GM18507 (cell line): ENCODE measurements at regions not wholly inside any gene's neighbourhood (a gene's known extent, or its start where the extent isn't known, plus 50 kb on each side); places are given as distances from the start of the nearest gene placed in this dataset.

Experiments
- DNase-seq: peaks from one replicate; pipeline ENCODE4 v3.0.0; 2011; ENCODE audit warnings: low read depth; ENCODE audit not compliant: insufficient read length; ENCODE audit errors: extremely low spot score
- FAIRE-seq: peaks from 2 replicates; lab custom pipeline; 2011; peaks lifted over from hg19 to GRCh38; lab: Jason Lieb, UNC

DNA sequence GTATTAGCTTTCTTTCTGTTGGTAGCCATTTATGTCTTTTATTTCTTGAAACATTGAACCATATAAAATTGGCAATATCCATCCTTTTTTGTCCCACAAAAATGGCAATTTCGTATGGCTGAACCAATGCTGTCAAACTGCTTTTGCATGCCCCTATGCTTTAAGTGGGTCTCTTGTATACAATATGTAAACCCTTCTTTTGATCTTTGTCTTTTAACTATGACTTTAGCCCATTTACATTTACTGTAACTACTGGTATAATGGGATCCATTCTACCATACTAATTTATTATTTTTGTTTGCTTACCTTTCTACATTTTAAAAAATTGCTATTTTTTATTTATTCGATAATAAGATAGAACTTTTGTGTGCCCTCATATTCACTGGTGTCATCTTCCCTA lies 93.4 kb downstream of the TENT4A start:
- FAIRE-seq (no peak), DNase-seq (no peak)

GRCh38 chr5:6808462-6808861 lies 95.2 kb downstream of the TENT4A start:
- DNase-seq = no peak
- no peak for FAIRE-seq

GRCh38 chr5:6810641-6811405 lies 97.6 kb downstream of the TENT4A start:
- DNase-seq (no peak), FAIRE-seq (no peak)

DNA sequence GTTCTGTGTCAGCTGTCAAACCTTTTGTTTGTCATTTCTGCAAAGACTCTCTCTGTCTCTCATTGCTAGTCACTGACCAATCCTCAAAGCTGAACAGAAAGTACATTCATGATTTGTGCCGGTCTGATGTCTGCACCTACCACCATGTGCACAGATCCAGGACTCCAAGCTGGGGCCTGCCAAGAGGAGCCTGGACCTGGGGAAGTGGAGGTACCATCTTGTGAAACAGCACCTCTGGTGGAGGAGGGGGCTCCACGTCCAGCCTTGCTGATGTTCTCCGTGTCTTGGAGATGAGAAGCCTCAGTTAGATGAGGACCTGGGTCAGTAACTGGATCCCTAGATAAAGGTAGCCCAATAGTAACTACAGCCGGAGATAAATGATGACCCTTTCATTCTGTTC lies 98.9 kb downstream of the TENT4A start:
- DNase-seq (no peak), FAIRE-seq (no peak)

DNA sequence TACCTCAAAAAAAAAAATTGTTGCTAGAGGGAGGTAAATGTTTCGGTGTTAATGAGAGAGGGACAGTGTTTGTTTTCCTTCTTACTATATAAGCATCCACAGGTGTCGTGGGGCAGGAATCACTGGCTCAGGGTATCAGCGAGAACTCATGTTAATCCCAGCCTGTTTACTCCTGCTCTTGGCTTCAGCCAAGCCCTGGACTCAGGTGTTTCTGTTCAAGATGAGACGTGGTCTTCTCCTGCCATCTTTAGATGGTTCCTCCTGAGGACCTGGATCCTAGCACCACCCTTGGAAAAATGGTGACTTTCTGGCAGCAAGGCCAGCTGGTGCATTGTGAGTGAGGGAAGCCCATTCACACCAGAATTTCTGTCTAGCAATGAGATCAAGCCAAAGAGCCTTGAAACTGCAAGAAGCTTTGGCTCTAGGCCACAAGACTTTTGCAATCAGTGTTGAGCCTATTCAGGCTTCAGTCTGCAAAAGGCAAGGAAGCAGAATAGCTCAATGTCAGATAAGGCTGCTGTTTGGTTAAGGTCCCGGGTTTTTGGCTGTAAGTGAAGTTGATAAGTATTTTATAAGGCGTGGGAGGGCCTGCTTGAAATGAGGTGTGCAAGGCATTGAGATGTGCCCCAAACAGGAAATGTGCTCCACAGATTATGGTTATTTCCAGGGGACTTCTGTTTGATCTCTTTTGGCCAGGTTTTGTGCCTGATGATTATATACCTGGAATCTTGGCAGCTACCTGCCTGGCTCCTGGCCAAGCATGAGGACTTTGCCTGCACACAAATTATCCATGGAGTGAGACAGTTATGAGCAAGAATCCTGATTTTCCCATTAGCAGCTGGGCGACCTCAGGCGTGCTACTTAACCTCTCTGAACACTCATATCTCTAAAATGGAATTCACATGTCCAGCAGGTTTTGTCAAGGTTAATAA lies 99.8 kb downstream of the TENT4A start:
- no peak for DNase-seq
- no peak for FAIRE-seq

DNA sequence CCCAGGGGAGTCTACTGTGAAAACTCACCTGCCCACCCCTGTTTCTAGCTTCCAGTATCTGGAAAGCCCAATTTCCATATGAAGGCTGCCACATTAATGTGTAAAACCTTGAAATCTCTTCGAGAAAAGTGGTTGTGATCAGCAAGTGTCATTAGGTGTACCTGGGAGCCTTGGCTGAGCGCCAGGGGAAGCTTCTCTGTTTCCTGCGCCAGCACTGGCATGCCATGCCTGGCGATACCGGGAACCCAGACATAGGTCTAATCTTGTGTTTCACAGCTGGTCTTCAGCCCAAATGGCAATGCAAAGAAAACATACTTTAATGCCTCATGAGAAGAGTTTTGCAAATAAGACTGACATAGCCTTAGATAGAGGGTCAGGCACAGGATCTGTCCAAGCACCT lies 101.6 kb downstream of the TENT4A start:
- FAIRE-seq = no peak

DNA sequence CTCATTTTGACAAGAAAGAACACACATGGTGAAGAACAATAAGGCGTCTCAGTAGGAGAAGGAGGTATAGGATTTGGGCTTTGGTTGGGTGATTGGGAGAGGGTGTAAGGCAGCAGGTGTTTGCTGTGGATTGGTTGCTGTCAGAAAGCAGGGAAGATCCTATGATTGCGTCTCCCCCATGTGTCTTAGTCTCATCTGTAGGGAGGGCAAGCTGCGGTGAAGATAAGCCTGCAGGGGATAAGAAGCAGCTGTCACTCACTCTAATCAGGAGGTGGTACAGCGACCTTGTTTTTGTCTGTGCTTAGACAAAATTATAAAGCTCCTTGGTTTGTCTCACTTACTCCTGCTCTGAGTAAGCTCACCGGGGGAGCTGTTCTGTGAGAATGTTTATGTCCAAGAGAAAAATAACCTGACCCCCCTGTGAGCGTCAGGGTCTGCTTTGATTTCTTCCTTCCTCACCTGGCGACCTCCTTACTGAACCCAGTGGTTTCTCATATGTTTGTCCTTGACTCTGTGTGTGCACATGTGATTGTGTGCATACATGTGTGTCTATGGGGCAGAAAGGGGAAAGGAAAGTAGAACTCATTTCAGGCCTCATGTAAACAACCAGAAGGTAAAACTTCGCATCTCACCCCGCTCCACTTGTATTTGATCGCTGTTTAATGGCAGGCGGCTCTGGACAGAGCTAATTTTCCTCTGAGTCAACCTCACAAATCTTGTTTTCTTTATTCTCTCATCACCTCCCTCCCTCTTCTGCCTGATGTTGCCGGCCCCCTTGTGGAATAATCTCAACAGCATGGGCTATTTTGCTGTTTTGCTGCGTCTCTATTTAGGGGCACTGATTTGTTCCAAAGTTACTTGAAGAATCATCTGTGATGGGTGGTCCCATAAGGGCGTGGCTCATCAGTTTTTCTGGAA lies 105.6 kb downstream of the TENT4A start:
- no peak for FAIRE-seq
- DNase-seq = no peak

More for the DNA sequence above, 101.6 kb downstream of the TENT4A start:
- DNase-seq = no peak

DNA sequence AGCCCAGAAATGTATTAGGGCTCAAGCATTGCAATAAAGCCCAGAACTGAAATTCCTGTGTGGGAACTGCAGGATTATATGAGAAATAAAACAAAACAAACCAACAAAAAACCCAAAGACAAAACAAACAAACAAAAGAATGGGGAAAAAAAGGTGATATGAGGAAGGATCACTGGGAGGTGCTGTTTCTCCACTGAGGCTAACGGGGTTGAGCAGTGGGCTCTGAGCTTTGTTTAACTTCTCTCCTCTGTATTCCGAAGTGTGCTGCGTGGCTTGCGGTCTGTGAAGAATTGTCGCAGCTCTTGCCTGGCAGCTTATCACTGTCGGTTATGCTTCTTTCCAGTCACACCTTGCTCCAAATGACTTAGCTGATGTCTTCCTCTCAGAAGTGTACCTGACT lies 106.3 kb downstream of the TENT4A start:
- no peak for FAIRE-seq
- no peak for DNase-seq

DNA sequence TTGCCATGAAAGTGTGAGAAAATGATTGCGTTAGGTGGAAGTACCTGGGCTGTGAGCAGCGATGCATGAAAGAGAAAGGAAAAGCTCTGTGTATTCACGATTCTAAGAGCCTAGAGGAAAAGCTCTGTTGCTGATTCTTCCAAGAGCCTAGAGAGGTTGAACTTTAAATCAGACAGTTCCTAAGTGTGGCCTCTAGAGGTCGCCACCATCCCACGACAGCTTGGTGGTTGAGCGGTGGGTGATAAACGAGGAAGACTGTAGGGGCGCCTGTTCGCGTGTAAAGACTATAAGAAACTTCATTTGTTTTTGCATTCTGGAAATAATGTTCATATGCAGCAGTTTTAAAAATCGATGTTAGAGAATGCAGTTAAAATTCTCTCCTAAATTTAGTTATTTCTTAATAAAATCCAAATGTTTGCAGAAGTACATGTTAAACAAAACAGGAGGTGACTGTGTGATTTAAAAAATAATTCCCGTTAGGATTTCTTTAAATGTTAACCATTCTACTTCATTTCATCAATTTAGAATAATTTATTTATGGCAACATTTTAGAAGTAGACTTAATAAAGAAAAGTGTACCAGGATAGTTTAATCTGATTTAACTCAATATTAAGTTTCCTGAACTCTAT lies 107.7 kb downstream of the TENT4A start:
- FAIRE-seq (no peak), DNase-seq (no peak)

DNA sequence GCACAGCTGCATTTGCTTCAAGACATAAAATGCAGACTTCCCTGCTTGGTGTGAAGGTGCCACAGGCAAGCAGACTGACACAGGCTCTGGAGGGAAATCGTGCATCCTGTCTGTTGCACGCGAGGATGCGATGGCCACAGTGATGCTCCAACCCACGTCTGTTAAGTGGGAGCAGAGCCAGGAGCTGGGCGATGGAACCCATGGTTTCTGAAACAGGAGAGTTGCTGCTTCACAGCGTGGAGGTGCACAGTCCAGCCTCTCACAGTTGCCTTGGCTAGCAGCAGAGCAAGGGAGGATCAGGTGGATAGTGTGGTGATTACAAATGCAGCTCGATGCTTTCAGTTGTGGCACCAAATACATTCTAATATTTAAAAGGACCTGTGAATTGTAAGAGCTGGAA lies 108.8 kb downstream of the TENT4A start:
- no peak for DNase-seq
- FAIRE-seq = no peak

DNA sequence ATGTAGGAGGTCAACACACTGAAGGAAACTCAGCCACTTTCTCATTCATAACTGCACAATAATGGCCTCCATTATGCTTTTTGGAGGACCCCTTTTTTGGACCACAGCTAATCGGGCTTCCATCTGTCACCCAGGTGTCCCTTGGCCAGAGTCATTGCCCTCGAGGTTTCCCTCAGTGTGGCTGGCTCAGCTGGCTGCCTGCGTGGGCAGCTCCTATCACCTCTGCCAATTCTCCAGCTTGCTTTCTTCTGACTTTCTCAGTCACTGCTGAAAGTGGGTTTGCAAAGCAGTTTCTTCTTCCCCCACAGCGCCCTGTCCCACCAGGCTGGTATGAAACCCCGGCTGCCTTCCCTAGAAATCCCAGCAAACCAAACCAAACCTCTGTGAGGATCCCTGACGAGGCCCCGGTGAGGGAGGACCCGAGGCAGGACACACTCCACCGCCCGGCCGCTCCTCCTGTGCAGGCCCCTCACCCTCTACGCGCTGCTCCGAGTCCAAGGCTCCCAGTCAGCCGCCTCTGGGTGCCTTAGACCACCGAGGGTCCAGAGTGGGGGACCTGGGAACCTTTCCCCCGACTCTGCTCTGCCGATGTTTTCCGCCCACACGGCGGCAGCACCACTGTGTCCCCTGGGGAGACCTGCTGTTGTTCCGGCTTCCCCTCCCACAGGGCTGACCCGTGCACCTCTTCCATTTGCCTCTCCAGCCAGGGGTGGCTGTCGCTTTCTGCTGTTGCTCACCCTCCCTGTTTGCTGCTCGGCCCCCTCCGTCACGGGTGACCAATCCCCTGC lies 109.5 kb downstream of the TENT4A start:
- FAIRE-seq (no peak), DNase-seq (no peak)

DNA sequence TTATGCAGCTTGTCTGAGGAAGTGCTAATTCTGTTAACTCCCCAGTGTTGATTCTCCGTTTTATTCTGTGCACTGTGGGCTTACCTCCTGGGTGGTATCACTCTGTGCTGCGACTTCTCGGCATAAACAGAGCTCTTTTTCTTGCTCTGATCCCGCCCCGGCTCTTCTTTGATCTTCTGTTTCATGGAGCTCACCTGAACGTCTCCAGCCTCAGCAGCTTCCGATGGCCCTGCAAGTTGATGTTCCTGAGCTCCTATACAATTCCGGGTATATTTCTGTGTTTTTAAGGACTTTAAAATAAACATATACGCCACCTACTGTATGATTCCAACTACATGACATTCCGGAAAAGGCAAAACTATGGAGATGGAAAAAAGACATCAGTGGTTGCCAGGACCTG lies 110.8 kb downstream of the TENT4A start:
- no peak for FAIRE-seq

DNA sequence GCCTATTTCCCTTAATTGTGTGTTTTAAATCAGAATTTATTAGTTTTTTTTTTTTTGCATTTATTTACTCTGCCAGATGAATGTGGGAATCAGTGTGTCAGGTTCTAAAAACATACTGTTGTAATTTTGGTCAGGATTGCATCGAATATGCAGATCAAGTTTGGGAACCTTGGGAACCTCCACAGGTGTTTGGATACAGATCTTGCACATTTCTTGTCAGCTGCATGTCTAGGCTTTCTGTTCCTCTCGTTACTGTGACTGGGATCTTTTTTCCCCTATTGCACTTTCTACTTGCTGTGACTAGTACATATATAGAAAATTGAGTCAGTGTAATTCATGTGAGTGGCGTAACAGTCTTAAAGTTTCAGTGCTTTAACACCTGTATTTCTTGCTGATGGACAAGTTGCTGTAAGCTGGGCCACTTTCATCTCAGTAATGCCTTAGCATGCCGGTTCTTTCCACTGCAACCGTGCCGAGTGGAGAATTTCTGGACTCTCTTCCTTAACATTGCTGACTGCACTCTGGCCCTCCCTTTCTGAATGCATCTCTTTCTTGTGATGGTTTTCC lies 112.5 kb downstream of the TENT4A start:
- FAIRE-seq (no peak), DNase-seq (no peak)

More for the DNA sequence above, 110.8 kb downstream of the TENT4A start:
- no peak for DNase-seq

DNA sequence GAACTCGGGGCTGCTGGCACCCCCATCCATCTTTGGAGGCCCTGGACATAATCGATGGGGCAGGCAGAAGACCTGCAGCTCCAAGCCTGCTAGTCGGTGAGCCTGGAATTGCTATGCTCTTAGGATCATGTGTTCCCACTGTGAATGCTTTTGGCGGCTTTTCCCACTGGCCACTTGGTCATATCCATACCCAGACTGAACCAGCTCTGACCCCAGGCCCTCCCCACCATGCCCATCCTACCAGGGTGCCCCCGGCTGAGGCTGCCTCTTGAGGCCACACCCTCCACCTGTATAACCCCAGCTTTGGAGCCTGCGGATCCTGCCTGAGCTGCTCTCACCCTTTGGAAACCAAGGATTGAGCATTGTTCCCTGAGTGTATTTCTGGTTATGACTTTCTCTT lies 113.5 kb downstream of the TENT4A start:
- DNase-seq (no peak), FAIRE-seq (no peak)

DNA sequence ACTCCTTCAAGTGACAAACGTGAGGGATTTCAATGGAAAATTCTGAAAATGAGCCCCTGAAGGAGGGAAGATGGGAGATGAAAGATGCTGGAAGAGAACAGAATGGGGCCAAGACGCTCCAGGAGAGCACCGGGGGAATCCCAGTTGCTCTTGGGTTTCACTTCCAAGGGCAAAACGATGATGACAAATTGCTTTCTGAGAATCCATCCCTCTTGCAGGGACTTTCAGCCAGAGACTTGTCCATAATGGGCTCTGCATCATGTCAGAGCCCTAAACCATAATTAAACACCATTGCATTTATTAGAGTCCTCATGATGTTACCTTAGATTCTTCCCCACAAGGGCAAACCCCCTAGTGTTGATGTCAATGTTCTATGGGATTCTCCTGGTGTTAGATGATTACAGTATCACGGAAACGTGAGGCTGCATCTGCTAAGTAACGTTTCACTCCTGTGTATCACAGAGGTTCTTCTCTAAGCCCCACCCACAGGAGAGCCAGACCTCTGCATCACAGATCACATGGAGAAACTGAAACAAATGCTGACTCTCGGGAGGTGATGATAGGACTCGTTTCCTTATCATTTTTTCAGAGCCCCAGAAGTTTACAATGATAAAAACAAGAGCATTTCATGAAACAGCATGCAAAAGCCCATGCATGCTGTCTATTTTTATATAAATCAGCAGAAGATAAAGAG lies 114.4 kb downstream of the TENT4A start:
- peak; percentile 70 for FAIRE-seq

GRCh38 chr5:6829150-6829784 lies 116.0 kb downstream of the TENT4A start:
- DNase-seq (peak; percentile 51), FAIRE-seq (peak; percentile 93)

More for the DNA sequence above, 114.4 kb downstream of the TENT4A start:
- no peak for DNase-seq

- DNase-seq (no peak), FAIRE-seq (no peak)
Measured at GRCh38 chr5:6830643-6831239, 117.5 kb downstream of the TENT4A start.
